GM19240 (cell line): ENCODE measurements at regions not wholly inside any gene's neighbourhood (a gene's known extent, or its start where the extent isn't known, plus 50 kb on each side); places are given as distances from the start of the nearest gene placed in this dataset.
"Not testable (repeated sequence)": the region's sequence is repeated elsewhere in the genome, so short reads cannot be mapped to it uniquely, and the experiment has no call there.

ENCODE experiments used
- DNase-seq: peaks from one replicate; pipeline ENCODE4 v3.0.0; 2011; ENCODE audit warnings: low spot score; ENCODE audit not compliant: insufficient read length

DNA sequence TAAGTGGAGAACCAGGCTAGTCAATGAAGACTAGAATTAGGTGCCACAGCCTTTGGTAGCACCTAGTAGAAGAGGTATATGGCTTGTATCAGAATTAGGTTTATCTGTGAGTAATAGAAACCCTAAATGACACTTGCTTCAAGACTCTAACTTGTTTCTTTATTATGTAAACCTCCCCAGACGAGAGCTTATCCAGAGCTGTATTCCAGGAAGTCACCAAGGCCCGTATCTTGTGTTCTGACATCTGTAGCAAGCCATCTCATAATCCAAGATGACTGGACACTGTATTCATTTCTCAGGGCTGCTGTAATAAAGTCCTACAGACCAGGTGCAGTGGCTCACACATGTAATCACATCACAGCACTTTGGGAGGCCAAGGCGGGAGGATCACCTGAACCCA, 56.7 kb upstream of the PPP1R12A start:
- no peak for DNase-seq

DNA sequence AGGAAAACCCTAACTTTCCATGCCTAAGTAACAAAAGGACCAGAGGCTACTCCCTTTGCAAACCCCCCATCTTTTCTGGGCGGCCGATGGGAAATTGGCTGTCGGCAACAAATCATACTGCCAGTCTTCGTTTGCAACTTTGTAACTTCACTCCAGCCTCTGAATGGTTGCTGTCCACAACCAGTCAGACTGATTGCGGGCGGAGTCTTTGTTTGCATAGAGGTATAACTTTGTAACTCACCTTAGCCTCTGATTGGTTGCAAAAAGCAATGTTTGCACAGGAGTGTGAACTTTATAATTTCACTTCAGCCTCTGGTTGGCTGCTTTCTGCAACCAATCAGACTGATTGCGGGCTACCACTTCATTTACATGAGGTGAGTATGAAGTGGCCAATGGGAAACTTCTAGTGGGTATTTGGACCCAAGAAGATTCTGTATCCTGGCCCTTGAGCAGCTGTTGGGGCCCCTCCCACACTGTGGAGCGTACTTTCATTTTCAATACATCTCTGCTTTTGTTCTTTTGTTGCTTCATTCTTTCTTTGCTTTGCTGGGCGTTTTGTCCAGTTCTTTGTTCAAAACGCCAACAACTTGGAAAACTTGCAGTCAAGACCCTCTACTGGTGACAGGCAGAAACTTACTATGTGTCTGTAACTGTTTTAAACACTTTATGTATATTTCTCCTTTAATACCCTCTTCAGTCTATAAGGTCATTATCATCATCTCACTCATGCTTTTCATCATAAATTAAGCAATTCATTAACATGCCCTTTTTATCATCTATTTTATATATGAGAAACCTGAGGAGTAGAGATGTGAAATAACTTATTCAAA, 55.8 kb upstream of the PPP1R12A start:
- not testable (repeated sequence) for DNase-seq

DNA sequence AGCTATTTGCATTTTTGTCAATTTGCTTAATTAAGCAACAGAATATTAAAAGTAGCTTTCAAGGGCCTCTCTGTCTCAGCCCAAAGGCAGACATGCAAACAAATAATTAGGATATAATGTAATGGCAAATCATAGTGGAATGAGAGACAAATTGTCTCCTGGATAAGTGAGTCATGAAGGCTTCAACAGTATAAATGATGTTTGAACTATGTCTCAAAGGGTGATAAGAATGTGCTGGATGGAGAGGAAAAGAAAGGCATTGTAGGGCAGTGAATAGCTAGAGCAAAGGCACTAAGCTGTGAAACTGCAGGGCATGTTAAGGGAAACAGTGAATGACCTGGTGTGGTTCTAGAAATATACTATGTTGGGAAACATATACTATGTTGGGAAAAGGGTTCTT, 53.5 kb upstream of the PPP1R12A start:
- no peak for DNase-seq

DNA sequence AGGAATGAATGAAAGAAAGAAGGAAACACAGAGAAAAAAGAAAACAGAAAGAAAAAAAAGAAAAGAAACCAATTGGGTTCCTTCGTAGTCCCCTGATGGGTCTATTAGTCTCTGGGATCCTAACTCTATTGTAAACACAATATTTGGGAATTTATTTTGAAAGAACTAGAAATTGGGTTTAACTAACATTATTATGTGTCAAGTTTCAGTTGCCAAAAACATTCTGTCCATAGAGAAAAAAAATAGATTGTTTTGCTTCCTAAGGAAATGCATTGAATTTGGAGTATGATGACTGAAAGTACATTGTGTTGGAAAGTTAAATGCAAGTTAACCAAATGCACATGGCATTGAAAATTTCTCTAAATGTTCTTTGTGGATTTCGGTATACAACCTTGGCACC, 52.8 kb upstream of the PPP1R12A start:
- no peak for DNase-seq
